Stomach (tissue), 8 donors: ENCODE measurements at regions not wholly inside any gene's neighbourhood (a gene's known extent, or its start where the extent isn't known, plus 50 kb on each side); places are given as distances from the start of the nearest gene placed in this dataset.

Source experiments
- DNase-seq, 2 donors: peaks; one replicate each; pipeline versions ENCODE4 v3.0.0 to v3.0.0-alpha.2; 2013 to 2019
- H3K27ac ChIP-seq, 5 donors: fragments of 200-600 bp in 4 of 5; sonication (generic) in 4 of 5; one replicate each; pipeline ENCODE4 v1.5.1; 2013 to 2019; ENCODE audit warnings: mild to moderate bottlenecking in 1 of 5, moderate library complexity in 1 of 5
- H3K27me3 ChIP-seq, 3 donors: fragments of 200-600 bp; sonication (generic); one replicate each; pipeline ENCODE4 v1.5.1; 2017 to 2019; ENCODE audit warnings: mixed run types in 1 of 3
- H3K36me3 ChIP-seq, 4 donors: fragments of 200-600 bp; sonication (generic); 1 replicate in 3 of 4; 2 replicates in 1 of 4; pipeline ENCODE4 v1.5.1; 2016 to 2019
- H3K4me1 ChIP-seq, 4 donors: fragments of 200-600 bp; sonication (generic); one replicate each; pipeline ENCODE4 v1.5.1; 2016 to 2019
- H3K4me3 ChIP-seq, 4 donors: fragments of 200-600 bp; sonication (generic) in 3 of 4; one replicate each; pipeline ENCODE4 v1.5.1; 2016 to 2019; ENCODE audit warnings: mild to moderate bottlenecking in 1 of 4
- H3K9me3 ChIP-seq, 4 donors: fragments of 200-600 bp; sonication (generic); one replicate each; pipeline ENCODE4 v1.5.1; 2016 to 2019
- CTCF ChIP-seq, 7 experiments: fragments of 450-650 bp in 4 of 7; fragments of 200-600 bp in 3 of 7; sonication (generic) in 3 of 7; IDR thresholded peaks; one replicate each; pipeline ENCODE4 v1.5.1; 2016 to 2019; ENCODE audit warnings: antibody characterized with exemption in 7 of 7, control low read depth in 2 of 7, mild to moderate bottlenecking in 1 of 7
- EP300 ChIP-seq: sonication (generic); formaldehyde crosslinking; IDR thresholded peaks from one replicate; pipeline ENCODE4 v1.6.1; 2017; ENCODE audit warnings: antibody characterized with exemption
- POLR2A ChIP-seq, 4 donors: fragments of 450-650 bp; IDR thresholded peaks; one replicate each; pipeline ENCODE4 v1.6.1; 2016; ENCODE audit warnings: antibody characterized with exemption in 4 of 4, control low read depth in 2 of 4, mild to moderate bottlenecking in 1 of 4, moderate library complexity in 1 of 4
- POLR2AphosphoS5 ChIP-seq, 3 donors: sonication (generic); formaldehyde crosslinking; IDR thresholded peaks; one replicate each; pipeline ENCODE4 v1.6.1; 2016; ENCODE audit warnings: antibody characterized with exemption in 3 of 3
- WGBS, 5 donors: extraction: QIAGEN DNeasy Blood & Tissue Kit in 3 of 5; methylation state at CpG; one replicate each; pipeline versions ENCODE4 v1.1.5 to v1.1.7; 2013 to 2018; 5-methylcytosine and 5-hydroxymethylcytosine counted together
- intact Hi-C: fragments of 100-400 bp; cut with DNase I; formaldehyde crosslinking; loops from one replicate; pipeline ENCODE4 v1.15.1; 2023; ENCODE audit warnings: low total_unique reads
- donor health status: healthy with polysubstance abuse.
- donor health status: Bipolar disorder and iron deficiency.
- donor health status: healthy.

- 73 to 84% (median 79%) methylated on average over 3 of the region's 3 CpGs for WGBS, 5 donors
These were observed 98.3 kb downstream of the BACH1 start for GRCh38 chr21:29396951-29397455.

GRCh38 chr21:29403301-29403700, 104.6 kb downstream of the BACH1 start:
- H3K27ac ChIP-seq = no peak overlapping the region
- peaks cover 0 to 16% (median 0%) of the 10 kb centered on the region in 4 donors for H3K36me3 ChIP-seq
- no peak for TF ChIP-seq CTCF (IDR thresholded peaks at IDR 0.05)
- no peak for TF ChIP-seq POLR2AphosphoS5 (IDR thresholded peaks at IDR 0.05)
- TF ChIP-seq EP300 = no peak
- TF ChIP-seq POLR2A (IDR thresholded peaks at IDR 0.05) = no peak
- no peak for DNase-seq
- no peak overlapping the region for H3K4me3 ChIP-seq
- H3K4me1 ChIP-seq = no peaks in the 10 kb centered on the region
- intact Hi-C loops = no loop called here
- H3K9me3 ChIP-seq = peaks cover 0 to 20% (median 5%) of the 10 kb centered on the region in 4 donors
- no peaks in the 10 kb centered on the region for H3K27me3 ChIP-seq

More at GRCh38 chr21:29396951-29397455, 98.3 kb downstream of the BACH1 start:
- no peak for DNase-seq
- intact Hi-C loops = no loop called here
- Histone ChIP-seq H3K4me3 (no peak overlapping the region), H3K4me1 (no peaks in the 10 kb centered on the region), H3K27me3 (no peaks in the 10 kb centered on the region), H3K27ac (no peak overlapping the region), H3K9me3 (peaks cover 0 to 13% (median 5%) of the 10 kb centered on the region in 4 donors), H3K36me3 (peaks cover 0 to 20% (median 0%) of the 10 kb centered on the region in 4 donors)
- TF ChIP-seq EP300 = no peak
- TF ChIP-seq POLR2A (IDR thresholded peaks at IDR 0.05) = no peak
- TF ChIP-seq POLR2AphosphoS5 (IDR thresholded peaks at IDR 0.05) = no peak
- no peak for TF ChIP-seq CTCF (IDR thresholded peaks at IDR 0.05)

- no peak overlapping the region for H3K27ac ChIP-seq
- H3K27me3 ChIP-seq = no peaks in the 10 kb centered on the region
- no peak for DNase-seq
- H3K9me3 ChIP-seq = peaks cover 0 to 20% (median 3%) of the 10 kb centered on the region in 4 donors
- no peak overlapping the region for H3K4me3 ChIP-seq
- no peaks in the 10 kb centered on the region for H3K4me1 ChIP-seq
- H3K36me3 ChIP-seq = peaks cover 0 to 12% (median 0%) of the 10 kb centered on the region in 4 donors
- WGBS, 5 donors = 80 to 93% (median 86%) methylated on average over 4 of the region's 4 CpGs
- no peak for TF ChIP-seq POLR2AphosphoS5 (IDR thresholded peaks at IDR 0.05)
- TF ChIP-seq EP300 = no peak
- no peak for TF ChIP-seq CTCF (IDR thresholded peaks at IDR 0.05)
- TF ChIP-seq POLR2A (IDR thresholded peaks at IDR 0.05) = no peak
- intact Hi-C loops = no loop called here
These were observed 105.3 kb downstream of the BACH1 start for GRCh38 chr21:29403922-29404538.

GRCh38 chr21:29405503-29406122, 106.9 kb downstream of the BACH1 start:
- TF ChIP-seq POLR2A (IDR thresholded peaks at IDR 0.05) = no peak
- no peak for TF ChIP-seq CTCF (IDR thresholded peaks at IDR 0.05)
- no peak for TF ChIP-seq POLR2AphosphoS5 (IDR thresholded peaks at IDR 0.05)
- no peak for TF ChIP-seq EP300
- Histone ChIP-seq H3K36me3 (peaks cover 0 to under 1% (median 0%) of the 10 kb centered on the region in 4 donors), H3K4me1 (no peaks in the 10 kb centered on the region), H3K4me3 (no peak overlapping the region), H3K9me3 (peaks cover 0 to 8% (median 0%) of the 10 kb centered on the region in 4 donors), H3K27me3 (no peaks in the 10 kb centered on the region), H3K27ac (no peak overlapping the region)
- DNase-seq = no peak
- WGBS, 5 donors = 86 to 95% (median 89%) methylated on average over 2 of the region's 2 CpGs
- intact Hi-C loops = no loop called here
